ENCODE measurements at regions not wholly inside any gene's neighbourhood (a gene's known extent, or its start where the extent isn't known, plus 50 kb on each side); places are given as distances from the start of the nearest gene placed in this dataset.
"Not testable (repeated sequence)": the region's sequence is repeated elsewhere in the genome, so short reads cannot be mapped to it uniquely, and the experiment has no call there.

DNA sequence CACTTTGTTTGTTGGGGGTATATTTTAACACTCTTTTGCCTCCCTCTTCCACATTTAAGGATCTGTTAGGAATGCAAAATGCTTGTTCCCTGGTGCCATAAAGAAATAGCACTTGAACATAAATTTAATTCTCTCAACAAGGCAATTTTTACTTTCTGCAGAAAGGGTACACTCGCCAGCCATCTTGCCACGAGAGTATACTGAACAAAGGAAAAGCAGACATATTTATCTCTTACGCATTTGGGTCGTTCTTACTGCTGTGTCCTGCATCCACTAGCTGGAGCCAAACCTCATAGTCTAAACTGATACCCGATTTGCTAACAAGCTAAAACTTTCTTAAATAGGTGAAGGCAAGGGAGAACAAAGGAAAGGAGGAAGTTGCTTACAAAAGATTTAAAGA, 129.5 kb downstream of the B3GNT2 start:
- DNase-seq, result no peak

DNA sequence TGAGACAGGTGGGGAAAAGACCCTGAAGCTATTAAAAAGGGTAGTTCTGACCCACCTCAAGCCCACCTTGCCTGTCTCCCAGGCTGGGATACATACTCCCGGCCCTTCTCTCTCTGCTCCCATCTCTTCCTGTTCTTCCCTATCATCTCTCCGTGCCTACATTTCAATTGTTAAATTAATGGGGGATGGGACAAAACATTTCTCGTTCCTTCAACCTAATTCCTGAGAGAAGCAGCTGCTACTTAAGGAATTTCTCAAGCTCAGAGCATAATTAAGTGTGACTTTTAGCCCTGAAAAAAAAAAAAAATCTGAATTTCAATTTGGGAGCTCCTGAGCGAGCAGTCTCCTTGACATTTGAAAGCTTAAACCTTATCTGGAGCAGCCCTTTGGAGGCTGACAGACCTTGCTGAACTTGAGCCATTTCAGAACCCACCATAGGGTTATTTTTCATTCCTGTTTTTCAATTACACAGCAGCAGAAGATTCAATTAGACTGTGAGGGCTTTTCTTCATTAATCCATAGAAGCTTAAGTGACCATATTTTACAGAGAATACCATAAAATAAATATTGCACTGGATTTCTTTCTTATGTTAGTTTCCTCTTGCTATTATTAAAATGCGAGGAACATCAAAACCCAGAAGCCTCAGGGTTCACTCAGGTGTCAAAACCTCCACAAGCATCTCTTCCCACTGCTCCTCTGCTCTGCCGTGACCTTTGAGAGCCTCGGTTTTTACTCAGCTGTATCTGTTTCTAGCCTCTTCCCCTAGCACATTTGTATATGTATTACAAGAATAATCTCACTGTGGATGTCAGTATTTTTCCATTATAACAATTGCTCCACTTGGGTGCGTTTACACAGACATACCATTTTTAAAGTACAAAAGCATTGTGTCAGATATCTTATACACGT, 125.7 kb downstream of the B3GNT2 start:
- no peak for DNase-seq

DNA sequence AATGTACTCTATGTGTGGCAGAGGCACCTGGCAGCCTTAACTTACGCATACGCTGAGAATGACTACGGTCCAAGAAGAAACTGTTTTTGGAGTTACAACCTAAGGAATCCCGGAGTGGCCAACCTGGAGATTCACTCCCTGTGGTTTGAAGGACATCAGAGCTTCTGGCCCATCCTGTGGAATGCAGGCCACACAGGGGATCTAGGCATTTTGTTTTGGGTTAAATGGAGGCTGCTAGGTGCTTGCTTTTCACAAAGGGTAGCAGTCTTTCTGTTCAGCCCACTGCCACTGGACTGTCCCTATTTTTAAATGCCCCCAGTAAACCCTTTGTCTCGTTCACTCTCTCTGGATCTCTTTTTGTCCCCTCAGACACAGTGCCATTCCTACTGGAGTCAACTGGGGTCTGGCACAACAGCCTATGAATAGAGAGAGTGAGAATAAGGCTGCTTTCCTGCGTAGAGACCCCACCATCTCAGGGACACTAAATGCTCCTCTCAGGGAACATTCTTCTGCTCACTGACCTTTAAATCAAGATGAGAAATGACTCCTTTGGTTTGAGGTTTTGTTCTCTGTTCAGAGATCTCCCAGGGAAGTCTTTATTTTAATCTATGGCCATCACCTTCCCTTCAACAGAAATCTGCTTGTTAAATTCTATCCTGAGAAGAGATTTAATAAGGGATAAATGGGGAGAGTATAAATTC, 124.9 kb downstream of the B3GNT2 start:
- no peak for DNase-seq

DNA sequence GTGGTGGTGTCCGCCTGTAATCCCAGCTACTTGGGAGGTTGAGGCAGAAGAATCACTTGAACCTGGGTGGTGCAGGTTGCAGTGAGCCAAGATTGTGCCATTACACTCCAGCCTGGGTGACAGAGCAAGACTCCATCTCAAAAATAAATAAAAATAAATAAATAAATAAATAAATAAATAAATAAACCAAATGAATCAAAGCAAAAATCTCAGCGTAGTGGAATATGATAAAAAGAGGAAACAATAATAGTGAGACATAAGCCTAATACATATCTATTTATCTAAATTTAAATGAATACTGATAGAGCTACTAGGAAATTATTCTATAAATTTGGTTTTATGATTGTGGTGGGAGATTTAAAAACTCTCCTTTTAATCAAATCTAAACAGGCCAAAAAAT, 124.2 kb downstream of the B3GNT2 start:
- not testable (repeated sequence) for DNase-seq

DNA sequence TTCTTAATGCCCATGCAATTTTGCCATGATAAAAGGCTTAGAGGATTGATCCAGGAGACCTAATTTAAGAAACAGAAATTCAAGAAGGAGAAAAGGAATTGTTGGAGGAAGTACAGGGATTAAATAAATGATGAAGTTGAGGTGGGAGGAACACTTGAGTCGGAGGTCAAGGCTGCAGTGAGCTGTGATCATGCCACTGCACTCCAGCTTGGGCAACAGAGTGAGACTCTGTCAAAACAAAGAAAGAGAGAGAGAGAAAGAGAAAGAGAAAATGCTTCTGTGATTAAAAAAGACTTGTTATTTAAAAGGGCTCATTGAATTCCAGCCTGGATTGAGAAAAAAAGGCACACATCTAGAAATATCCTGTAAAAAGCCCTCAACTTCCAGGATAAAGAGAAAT, 123.2 kb downstream of the B3GNT2 start:
- no peak for DNase-seq

DNA sequence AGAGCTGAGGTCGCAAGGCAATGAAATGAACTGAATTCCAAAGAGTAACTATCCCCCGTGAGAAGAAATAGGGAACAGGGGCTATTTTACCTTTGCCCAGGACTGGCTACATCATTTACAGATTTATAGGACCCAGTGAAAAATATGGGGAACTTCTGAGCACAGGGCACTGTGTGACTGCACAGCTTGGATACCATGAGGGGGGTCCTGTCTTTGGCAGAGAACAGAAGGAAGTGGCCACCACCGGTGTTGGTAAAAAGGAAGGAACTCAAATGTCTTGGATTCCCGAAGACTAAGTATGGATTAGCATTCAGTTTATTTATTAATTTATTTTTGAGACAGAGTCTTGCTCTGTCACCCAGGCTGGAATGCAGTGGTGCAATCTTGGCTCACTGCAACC, 119.6 kb downstream of the B3GNT2 start:
- DNase-seq, result no peak

DNA sequence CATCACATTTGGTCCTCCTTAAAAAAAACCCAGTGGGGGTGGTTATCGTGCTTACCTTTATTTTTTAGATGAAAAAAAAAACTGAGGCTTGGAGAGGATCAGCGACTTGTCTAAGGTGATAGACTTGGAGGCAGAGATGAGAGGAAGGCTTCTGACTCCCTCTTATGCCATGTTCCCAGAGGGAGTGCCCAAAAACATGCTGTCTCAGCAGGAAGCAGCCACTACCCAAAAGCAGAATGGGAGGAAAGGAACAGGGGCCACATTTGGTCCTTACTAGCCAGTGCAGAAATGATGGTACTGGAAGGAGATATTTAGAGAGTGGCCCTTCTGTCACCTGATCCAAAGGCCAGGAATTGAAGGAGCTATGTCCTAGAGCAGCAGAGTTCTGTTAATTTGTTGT, 118.4 kb downstream of the B3GNT2 start:
- DNase-seq, result no peak

DNA sequence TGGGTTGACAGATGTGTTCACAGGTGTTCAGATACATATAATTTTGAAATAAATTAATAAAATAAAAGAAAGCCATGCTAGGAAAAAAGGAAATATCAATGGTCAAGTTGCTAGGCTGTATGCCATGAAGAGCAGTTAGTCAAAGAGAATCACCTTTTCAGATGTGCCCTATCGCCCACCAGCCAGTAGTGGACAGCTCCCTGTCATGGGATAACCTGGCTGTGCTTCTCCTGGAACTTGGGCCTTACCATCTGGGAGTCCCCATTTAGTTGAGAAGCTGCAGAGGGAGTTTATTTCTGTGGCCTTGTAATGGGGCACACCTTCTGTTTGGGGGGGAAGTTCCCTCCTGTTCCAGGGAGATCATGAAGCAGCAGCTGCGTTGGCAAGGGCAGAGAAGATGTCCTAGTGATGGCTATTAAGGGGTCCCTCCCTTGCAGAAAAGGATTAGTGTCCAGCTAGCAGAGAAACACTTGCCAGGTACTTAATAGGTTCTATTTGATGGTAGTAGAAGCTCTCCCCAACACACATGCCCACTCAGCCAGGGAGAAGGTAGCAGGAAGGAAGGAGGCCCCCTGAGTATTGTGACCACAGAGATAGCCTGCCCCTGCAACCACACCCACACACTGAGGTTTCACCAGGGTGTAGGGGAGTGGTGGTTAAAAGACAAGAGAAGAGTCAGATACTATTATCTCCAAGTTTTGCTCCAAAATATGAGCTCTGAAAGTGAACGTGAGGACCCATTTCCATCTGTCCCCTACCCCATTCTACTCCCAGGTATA, 117.7 kb downstream of the B3GNT2 start:
- no peak for DNase-seq

DNA sequence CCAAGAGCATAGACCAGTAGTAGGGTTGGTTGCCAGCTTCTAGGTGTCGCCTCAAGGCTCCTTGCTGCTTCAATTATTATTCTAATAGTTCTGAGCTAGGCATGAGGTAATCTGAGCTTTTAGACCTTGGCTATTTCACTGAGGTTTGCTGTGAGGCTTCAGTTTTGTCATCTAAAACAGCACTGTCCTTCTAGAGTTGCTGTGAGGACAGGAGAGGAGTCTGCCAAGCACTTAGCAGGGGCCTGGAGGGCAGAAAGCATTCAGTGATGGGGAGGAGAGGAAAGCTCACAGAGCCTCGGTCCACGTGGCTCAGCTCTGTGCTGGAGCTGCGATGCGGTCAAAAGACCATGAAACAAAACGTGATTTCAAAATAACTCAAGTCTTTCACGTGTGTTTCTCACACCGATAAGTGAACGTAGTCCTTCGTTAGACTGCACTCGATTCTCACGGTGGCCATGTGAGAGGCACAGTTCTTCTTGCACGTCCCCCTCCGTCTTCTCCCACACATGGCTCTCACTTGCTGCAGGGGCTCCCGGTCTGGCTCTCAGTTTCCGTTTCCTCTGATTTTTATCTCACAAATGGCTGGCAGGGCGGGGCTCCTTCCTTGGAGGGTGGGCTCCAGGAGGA, 113.7 kb downstream of the B3GNT2 start:
- DNase-seq, result peak in 1 of 2 donors; percentile 21

DNA sequence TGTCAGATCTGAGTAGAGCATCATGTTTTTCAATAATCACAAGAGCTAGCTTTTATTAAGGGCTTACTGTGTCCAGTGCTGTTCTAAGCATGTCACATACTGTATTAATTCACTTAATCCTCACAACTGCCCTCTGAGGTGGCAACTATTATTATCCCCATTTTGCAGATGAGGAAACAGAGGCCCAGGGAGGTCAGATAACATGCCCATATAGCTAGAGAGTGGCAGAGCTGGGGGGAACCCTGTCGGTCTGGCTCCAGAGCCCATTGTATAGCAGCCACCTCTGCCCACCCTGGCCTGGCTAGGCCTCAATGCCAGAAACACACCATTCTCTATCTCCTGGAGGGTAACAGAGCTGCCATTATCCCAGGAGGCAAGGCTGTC, 113.2 kb downstream of the B3GNT2 start:
- no peak for DNase-seq

DNA sequence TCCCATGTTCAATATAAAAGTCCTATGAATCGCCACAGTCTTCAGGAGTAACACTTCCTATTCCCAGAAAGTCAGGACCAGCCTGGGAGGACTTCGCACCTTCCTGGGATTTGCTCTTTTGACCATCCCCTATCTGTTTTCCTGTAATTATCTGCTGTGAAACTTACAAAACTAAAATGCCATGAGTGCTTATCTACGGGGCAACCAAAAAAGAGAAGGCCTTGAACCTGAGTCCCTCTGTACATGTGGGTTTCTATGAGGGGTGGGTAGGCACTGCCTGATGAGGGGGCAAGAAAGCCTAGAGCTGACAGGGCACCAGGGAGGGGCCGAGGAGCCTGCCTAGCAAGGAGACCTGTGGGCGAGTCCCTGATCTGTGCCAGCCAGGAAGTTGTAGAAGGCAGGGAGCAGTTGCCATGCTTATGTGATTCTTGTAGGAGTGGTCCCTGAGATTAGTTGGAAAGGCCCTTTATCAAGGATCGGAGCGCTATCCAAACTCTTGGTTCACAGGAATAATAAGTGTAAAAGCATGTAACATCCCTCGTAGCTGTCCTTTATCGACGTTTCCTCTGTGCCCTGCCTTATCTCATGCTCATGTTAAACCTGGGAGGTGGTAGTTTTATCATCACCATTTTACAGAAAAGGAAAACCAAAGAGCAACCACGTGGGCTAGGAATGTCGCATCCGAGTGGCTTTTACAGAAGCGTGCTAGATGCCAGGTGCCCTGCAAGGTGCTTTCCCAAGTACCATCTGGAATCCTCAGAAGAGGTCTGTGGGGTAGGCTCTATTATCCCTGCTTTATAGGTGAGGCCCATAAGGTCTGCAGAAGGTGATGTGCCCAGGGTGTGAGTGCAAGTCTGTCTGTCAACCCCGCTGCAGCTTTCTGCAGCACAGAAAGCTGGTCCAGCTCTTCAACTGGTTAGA, 111.8 kb downstream of the B3GNT2 start:
- no peak for DNase-seq

DNA sequence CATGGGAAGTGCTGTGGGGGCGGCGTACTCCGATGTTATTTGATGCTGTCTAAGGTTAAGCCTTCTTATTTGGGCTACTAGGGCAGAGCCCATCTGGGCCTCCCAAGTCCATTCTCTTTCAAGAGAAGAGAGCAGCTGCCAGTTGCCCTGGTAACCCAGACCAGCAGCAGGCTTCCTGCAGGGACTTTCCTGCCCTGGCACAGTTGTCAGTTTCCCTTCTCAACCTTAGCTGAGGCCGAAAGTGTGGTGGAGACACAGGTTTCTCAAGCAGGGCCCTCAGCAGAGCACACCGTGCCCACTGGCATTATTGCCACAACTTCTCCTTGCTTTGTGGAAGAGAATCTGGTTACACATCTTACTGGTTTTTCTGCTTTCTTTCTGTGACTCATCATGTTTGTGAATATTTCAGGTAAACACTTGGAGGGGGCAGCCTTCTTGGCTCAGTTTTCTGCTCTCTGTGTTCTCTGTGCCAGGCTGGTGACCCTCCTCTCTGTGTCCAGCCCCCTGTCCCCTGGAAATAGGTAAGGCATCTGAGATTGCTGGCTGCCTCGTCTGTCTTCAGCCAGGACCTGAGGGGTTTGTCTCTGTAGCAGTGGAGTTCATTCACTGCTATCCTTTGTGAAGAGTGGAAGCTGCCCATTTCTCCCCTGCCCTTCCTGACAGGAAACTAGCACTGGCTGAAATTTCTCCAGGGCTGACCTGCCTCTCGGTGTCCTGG, 111.0 kb downstream of the B3GNT2 start:
- peak; percentile 19 to 23 for DNase-seq

DNA sequence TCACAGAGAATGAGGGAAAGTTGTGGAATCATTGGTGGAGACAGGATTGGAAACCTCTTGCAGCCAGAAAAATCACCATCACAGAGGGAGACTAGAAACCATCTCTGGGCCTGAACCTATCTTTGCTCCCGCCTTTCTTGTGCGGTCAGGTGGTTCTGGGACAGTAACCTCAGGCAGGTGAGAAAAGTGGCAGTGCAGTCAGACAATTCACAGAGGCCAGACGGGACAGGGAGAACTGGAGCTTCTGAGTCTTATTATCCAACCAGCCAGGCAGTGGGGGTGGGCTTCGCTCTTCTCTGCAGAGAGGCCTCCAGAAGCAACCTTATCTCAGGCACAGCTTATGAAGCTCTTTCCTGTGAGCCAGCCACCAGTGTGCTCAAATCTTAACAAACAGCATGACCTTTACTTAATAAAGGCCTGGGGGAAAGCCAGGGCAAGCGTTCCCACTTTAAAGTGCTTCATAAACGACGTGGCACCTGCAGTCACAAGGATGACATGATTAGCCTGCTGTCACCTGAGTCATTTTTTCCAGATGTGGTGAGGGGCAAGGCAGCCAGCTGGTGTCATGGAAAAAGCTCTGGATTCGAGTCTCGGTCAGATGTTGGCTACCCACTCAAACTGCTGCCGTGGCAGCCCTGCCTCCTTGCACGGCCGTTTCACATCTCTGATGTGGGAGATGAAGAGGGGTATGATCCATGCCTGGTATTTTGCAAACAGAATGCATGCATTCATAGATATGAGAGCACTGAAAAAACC, 109.7 kb downstream of the B3GNT2 start:
- peak; percentile 52 to 54 for DNase-seq

DNA sequence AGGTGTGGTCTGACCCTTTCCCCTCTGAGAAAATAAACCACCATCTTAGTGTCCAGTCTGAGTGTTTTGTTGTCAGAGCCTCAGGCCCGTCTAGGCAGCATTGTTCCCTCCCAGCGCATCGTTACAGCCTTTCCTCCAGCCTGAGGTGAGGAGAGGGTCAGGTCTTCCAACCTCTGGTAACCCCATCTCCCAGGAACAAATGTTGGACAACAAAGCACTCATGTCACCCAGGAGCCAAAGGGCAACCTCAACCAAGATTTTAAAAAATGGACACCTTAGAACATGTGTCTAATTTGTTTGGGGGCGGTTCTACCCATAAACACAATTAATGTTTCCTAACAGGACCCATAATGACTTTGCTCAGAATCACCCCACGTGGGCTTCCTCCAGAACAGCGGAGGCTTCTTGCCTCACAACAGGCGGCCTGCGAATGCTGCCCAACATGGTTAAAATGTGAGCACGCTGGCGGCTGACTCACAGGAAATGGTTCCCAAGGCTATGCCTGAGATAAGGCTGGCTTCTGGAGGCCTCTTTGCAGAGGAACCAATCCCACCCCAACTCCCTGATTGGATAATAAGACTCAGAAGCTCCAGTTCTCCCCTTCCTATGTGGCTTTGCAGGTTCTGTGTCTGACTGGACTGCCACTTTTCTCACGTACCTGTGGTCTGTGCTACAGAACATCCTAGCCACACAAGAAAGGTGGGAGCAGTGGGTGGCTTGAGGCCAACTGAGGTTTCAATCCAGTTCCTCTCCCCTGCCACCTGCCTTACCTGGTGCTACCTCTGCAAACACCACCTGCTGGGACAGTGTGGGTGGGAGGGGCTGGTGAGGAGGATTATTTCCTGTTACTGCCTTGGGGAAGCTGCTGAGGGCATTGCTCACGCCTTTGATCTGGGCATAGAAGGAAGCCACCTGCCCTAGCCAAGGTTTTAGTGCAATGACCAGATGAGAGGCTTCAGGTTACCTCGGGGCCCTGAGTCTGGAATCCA, 108.8 kb downstream of the B3GNT2 start:
- peak; percentile 26 to 29 for DNase-seq

DNA sequence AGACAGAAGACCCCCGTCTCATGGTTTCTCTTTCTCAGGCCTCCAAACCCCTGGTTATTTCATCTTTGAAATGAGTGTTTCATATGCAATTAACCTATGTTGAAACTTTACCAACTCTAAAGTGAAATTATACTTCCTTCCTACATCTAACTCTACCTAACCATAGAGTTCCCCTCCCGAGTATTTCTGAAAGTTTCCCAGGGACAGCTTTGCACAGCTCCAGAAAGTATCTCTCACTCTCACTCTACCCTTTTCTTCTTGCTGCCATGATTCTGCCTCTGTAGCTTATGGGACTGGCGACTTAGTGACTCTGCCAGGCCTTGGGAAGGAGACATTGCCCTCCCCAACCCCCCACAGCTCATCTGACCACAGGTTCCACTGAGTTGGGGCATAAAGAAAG, 107.9 kb downstream of the B3GNT2 start:
- DNase-seq, result no peak

DNA sequence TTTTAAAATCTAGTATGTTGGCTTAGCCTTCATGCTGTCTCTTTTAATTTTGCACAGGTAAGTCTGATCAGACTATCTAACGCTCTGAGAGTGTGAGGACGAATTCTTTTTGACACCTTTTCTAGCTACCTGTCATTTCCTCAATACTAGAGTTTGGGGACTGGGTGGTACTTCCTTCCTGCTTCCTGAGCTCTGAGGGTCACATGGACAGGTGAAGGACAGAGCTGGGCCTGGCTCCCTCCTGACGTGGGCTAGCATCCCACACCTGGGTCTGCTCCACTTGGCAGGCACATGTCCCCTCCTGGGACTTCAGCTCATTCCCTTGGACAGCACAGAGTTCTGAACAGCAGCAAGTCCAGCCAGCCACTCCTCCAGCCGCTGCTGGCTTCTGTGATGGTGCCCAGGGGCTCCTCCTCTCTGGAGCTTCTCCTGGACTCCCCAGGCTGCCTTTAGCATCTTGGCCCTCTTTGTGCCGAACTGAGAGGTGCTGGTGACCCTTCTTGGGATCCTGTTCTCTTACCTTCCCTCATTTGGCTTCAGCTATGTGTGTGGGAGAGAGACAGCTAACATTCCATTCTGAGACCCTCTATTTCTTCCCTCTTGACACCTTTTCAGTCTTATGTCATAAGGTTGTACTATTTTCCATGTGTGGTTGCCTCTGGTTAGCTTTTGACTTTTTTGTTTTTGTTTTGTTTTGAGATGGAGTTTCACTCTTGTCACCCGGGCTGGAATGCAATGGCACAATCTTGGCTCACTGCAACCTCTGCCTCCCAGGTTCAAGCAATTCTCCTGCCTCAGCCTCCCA, 106.9 kb downstream of the B3GNT2 start:
- no peak for DNase-seq

DNA sequence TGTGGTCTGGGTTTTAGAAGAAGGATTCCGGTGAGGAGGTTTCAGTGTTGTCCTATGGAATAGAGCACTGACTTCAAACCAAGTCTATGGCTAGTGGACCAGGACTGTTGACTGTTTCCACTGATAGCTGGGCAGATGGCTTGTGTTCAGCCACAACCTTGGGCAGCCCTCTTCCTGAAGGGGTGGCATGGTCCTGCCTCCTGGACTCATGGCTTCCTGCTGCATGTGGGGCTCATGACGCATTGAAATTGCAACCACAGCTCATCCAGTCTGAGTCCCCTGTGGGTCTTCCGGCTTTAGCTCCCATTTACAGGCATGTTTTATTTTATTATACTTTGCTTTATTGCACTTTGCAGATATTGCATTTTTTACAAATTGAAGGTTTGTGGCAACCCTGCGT, 105.0 kb downstream of the B3GNT2 start:
- DNase-seq, result no peak

DNA sequence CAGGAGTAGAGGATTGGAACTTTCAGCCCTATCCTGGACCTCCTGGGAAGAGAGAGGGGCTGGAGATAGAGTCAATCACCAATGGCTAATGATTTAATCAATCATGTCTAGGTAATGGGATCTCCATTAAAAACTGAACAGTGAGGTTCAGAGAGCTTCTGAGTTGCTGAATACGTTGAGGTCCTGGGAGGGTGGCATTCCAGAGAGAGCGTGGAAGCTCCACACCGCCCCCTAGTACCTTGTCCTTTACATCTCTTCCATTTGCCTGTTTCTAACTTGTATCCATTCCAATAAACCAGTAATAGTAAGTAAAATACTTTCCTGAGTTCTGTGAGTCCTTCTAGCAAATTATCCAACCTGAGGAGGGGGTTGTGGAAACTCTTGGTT, 101.7 kb downstream of the B3GNT2 start:
- DNase-seq, result no peak
